Activated CD8-positive, alpha-beta T cell treated with anti-CD3 and anti-CD28 coated beads for 36 hours (primary cell): ENCODE measurements at regions not wholly inside any gene's neighbourhood (a gene's known extent, or its start where the extent isn't known, plus 50 kb on each side); places are given as distances from the start of the nearest gene placed in this dataset.

Source experiments
- ATAC-seq: fragments of 200-7000 bp; cut with Tn5 transposase; one replicate; pipeline ENCODE4 v1.10.0; 2021; ENCODE audit warnings: mild to moderate bottlenecking, moderate library complexity
- CTCF ChIA-PET: fragments of 350-600 bp; sonication (Branson Sonifier 250); formaldehyde crosslinking; loops from one replicate; lab custom pipeline; 2021; ENCODE audit warnings: antibody characterized with exemption; lab: Charles Lee
- POLR2A ChIA-PET: fragments of 350-600 bp; sonication (Branson Sonifier 250); formaldehyde crosslinking; loops from one replicate; lab custom pipeline; 2021; ENCODE audit warnings: antibody characterized with exemption; lab: Charles Lee
- DNase-seq: peaks from one replicate; pipeline ENCODE4 v3.0.0-alpha.2; 2020
- H3K27ac Mint-ChIP-seq: one replicate; pipeline ENCODE4 v1.8.0; 2021; ENCODE audit warnings: mild to moderate bottlenecking, mixed read lengths
- H3K27me3 Mint-ChIP-seq: one replicate; pipeline ENCODE4 v1.8.0; 2021; ENCODE audit warnings: mixed read lengths
- H3K36me3 Mint-ChIP-seq: one replicate; pipeline ENCODE4 v1.8.0; 2021; ENCODE audit warnings: low read depth, mixed read lengths
- H3K4me1 Mint-ChIP-seq: one replicate; pipeline ENCODE4 v1.8.0; 2021; ENCODE audit warnings: low read depth, mixed read lengths
- H3K4me3 Mint-ChIP-seq: one replicate; pipeline ENCODE4 v1.8.0; 2021; ENCODE audit warnings: mild to moderate bottlenecking, moderate library complexity, mixed read lengths
- H3K9me3 Mint-ChIP-seq: one replicate; pipeline ENCODE4 v1.8.0; 2021; ENCODE audit warnings: mixed read lengths
- intact Hi-C: fragments of 100-400 bp; cut with micrococcal nuclease; formaldehyde crosslinking; loops from one replicate; pipeline ENCODE4 v1.10.0; 2022
- TF ChIP-seq, protein P1 (sequence below): fragments of 200-600 bp; IDR thresholded peaks from one replicate; pipeline ENCODE4 v1.8.0; 2022; ENCODE audit warnings: antibody characterized with exemption, mild to moderate bottlenecking

DNA sequence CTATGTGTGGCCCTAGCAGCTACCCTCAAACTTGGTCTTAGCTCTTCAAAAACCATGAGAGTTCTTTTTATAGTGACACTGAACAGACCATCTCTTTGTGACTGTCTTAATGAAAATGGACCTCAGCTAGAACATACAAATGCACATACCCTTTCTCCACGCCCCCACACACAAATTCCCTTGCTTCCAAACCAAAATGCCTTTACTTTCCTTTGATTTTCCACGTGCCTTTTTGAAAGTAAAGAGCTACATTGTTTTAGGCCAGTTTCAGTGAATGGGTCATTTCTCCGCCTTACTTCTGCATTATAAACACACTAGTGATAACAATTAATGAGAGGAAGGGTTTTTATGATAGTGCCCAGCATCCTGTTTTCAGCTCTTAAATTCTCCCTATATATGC lies 105.8 kb upstream of the EFNA5 start:
- no peaks in the 10 kb centered on the region for H3K4me1 Mint-ChIP-seq
- ATAC-seq = no peak
- H3K9me3 Mint-ChIP-seq = no peaks in the 10 kb centered on the region
- TF ChIP-seq, protein P1, sequence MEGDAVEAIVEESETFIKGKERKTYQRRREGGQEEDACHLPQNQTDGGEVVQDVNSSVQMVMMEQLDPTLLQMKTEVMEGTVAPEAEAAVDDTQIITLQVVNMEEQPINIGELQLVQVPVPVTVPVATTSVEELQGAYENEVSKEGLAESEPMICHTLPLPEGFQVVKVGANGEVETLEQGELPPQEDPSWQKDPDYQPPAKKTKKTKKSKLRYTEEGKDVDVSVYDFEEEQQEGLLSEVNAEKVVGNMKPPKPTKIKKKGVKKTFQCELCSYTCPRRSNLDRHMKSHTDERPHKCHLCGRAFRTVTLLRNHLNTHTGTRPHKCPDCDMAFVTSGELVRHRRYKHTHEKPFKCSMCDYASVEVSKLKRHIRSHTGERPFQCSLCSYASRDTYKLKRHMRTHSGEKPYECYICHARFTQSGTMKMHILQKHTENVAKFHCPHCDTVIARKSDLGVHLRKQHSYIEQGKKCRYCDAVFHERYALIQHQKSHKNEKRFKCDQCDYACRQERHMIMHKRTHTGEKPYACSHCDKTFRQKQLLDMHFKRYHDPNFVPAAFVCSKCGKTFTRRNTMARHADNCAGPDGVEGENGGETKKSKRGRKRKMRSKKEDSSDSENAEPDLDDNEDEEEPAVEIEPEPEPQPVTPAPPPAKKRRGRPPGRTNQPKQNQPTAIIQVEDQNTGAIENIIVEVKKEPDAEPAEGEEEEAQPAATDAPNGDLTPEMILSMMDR = no peak
- H3K27ac Mint-ChIP-seq = no peak overlapping the region
- no peaks in the 10 kb centered on the region for H3K36me3 Mint-ChIP-seq
- intact Hi-C loops = no loop called here
- ChIA-PET CTCF (interaction anchor here (0.5 to 1.2 kb wide), 2 partner anchors 10 to 21 kb away, joined by 3 to 4 read pairs; no protein-coding TSS in a partner anchor), POLR2A (interaction anchor here (1.1 kb wide), 1 partner anchor 13 kb away, joined by 4 read pairs; no protein-coding TSS in a partner anchor)
- H3K27me3 Mint-ChIP-seq = peaks cover 11% of the 10 kb centered on the region
- H3K4me3 Mint-ChIP-seq = no peak overlapping the region
- DNase-seq = no peak

DNA sequence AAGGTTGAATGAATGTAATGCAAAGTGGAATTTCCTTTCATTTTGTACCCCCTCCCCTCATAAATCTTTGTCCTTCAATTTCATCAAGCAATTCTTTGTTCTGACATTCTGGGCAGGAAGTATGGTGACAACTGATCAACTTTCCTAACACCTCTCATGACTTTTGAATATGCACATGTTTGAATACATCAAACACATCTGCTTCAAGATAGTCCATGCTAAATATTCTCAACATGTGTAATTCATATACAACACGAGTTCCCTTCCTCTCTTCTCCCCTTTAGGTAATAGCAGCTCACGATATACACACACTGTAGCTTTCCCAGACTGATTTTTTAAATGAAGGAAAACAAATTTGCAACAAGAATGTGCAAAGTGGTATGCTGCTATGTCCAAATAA lies 103.6 kb upstream of the EFNA5 start:
- intact Hi-C loops = no loop called here
- DNase-seq (no peak), ATAC-seq (no peak)
- H3K9me3 Mint-ChIP-seq = no peaks in the 10 kb centered on the region
- H3K4me3 Mint-ChIP-seq = no peak overlapping the region
- H3K27me3 Mint-ChIP-seq = peaks cover 12% of the 10 kb centered on the region
- no peak overlapping the region for H3K27ac Mint-ChIP-seq
- no peaks in the 10 kb centered on the region for H3K4me1 Mint-ChIP-seq
- TF ChIP-seq, protein P1 = no peak
- POLR2A ChIA-PET = no interaction called here
- no peaks in the 10 kb centered on the region for H3K36me3 Mint-ChIP-seq
- CTCF ChIA-PET = no interaction called here

DNA sequence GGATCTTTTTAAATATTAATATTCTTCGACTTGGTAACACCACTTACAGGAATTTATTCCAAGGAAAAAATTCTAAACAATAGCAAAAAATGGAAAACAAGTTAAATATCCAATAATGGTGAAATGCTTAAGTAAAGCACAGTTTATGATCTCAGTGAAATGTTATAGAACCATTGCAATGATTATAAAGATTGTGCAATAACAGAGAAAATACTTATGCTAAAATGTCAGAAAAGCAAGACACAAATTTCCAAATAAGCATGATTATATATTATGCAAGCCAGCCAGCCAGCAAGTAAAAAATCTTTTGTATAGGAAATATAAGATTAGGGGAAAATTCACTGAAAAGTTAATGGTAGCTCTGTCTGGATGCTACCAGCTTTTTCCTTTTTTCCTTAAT lies 102.7 kb upstream of the EFNA5 start:
- H3K27me3 Mint-ChIP-seq = peaks cover 12% of the 10 kb centered on the region
- H3K27ac Mint-ChIP-seq = no peak overlapping the region
- ChIA-PET CTCF (no interaction called here), POLR2A (no interaction called here)
- H3K9me3 Mint-ChIP-seq = no peaks in the 10 kb centered on the region
- DNase-seq (no peak), ATAC-seq (no peak)
- TF ChIP-seq, protein P1 = no peak
- no peaks in the 10 kb centered on the region for H3K4me1 Mint-ChIP-seq
- no peaks in the 10 kb centered on the region for H3K36me3 Mint-ChIP-seq
- intact Hi-C loops = no loop called here
- H3K4me3 Mint-ChIP-seq = no peak overlapping the region

DNA sequence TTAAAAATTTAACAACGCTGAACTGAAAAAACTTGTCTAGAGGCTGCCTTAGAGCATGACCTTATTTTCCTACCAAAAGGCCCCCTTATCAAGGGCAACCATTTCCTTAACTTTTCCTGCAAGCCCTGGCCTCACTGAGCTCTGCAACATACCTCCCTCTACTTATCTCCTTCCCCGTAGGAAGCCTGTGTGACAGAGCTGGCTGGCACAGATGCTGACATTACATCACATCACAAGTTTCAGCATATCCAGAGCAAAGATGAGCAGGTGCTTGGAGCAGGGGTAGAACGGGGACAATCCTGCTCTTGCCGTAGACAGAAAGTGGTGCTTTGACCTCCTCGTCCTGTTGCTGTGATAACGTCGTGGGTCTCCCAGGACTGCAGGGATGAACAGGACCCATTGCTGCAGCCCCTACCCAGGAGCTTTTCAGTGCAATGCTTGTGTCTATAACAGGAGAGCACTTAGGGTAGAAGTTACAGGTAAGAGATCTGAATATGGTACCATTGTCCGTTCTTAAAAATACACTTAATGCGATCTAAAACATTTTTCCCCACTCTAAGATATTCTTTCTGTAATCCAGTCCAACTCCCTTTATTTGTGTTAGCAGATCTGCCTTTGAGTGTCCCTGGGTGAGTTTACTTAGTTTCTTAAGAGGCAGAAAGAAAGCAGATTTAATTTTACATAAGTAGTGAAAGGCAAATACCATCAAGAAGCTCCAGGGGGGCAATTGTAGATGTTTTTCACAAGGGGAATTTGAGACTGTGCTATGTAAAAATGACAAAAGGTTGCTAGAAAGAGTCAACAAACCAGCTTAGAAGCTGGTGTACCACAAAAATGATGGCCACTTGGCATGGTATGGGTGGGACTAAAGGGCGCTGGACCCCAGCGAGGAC lies 101.9 kb upstream of the EFNA5 start:
- POLR2A ChIA-PET = no interaction called here
- TF ChIP-seq, protein P1 = no peak
- Mint-ChIP-seq H3K36me3 (no peaks in the 10 kb centered on the region), H3K4me1 (no peaks in the 10 kb centered on the region), H3K27ac (no peak overlapping the region), H3K9me3 (no peaks in the 10 kb centered on the region), H3K27me3 (peaks cover 12% of the 10 kb centered on the region), H3K4me3 (no peak overlapping the region)
- intact Hi-C loops = no loop called here
- ATAC-seq (no peak), DNase-seq (no peak)
- CTCF ChIA-PET = no interaction called here

DNA sequence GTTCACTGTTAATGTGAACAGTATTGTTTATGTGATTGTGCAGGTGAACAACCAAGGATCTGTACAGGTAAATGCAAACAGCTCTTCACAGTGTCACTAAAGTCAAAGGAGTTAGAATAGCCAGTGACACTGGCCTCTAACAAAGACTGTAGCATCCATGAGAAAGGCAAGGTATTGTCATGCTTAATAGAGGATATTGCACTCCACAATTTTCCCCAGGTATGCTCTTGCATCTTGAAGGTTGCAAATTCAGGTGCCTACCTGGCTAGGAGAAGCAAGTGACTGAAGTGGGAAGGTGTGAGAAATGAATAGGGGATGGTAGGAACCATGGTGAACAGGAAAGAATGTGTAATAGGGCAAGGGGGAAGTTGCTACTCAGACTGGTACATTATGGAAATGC lies 101.2 kb upstream of the EFNA5 start:
- H3K36me3 Mint-ChIP-seq = no peaks in the 10 kb centered on the region
- H3K27ac Mint-ChIP-seq = no peak overlapping the region
- DNase-seq = no peak
- ChIA-PET CTCF (no interaction called here), POLR2A (no interaction called here)
- TF ChIP-seq, protein P1 = no peak
- peaks cover 12% of the 10 kb centered on the region for H3K27me3 Mint-ChIP-seq
- ATAC-seq = no peak
- no peak overlapping the region for H3K4me3 Mint-ChIP-seq
- H3K4me1 Mint-ChIP-seq = no peaks in the 10 kb centered on the region
- intact Hi-C loops = no loop called here
- H3K9me3 Mint-ChIP-seq = no peaks in the 10 kb centered on the region
